Tibial artery (tissue), 4 donors: ENCODE measurements at regions not wholly inside any gene's neighbourhood (a gene's known extent, or its start where the extent isn't known, plus 50 kb on each side); places are given as distances from the start of the nearest gene placed in this dataset.

Experiments
- DNase-seq, 2 donors: peaks; one replicate each; pipeline ENCODE4 v3.0.0-alpha.2; 2019
- H3K27ac ChIP-seq, 2 donors: fragments of 200-600 bp; sonication (generic) in 1 of 2; 1 replicate in 1 of 2; 2 replicates in 1 of 2; pipeline ENCODE4 v1.5.1; 2018 to 2019; ENCODE audit warnings: mild to moderate bottlenecking in 1 of 2
- H3K27me3 ChIP-seq, 2 donors: fragments of 200-600 bp; sonication (generic) in 1 of 2; one replicate each; pipeline versions ENCODE4 v1.5.1 to v1.6.0; 2016 to 2019
- H3K36me3 ChIP-seq, 3 donors: fragments of 200-600 bp; sonication (generic) in 2 of 3; one replicate each; pipeline ENCODE4 v1.5.1; 2016 to 2019; ENCODE audit warnings: mild to moderate bottlenecking in 2 of 3
- H3K4me1 ChIP-seq, 4 donors: fragments of 200-600 bp; sonication (generic) in 2 of 4; 1 replicate in 3 of 4; 2 replicates in 1 of 4; pipeline ENCODE4 v1.5.1; 2016 to 2019
- H3K4me3 ChIP-seq, 2 donors: fragments of 200-600 bp; sonication (generic) in 1 of 2; 1 replicate in 1 of 2; 2 replicates in 1 of 2; pipeline ENCODE4 v1.5.1; 2018 to 2019; ENCODE audit warnings: mild to moderate bottlenecking in 2 of 2
- H3K9me3 ChIP-seq, 3 donors: fragments of 200-600 bp; sonication (generic) in 1 of 3; one replicate each; pipeline ENCODE4 v1.5.1; 2016 to 2019
- CTCF ChIP-seq, 2 experiments: fragments of 200-600 bp in 1 of 2; fragments of 450-650 bp in 1 of 2; IDR thresholded peaks; one replicate each; pipeline ENCODE4 v1.5.1; 2017 to 2019; ENCODE audit warnings: antibody characterized with exemption in 2 of 2, mild to moderate bottlenecking in 1 of 2, moderate library complexity in 1 of 2
- intact Hi-C: fragments of 100-400 bp; cut with DNase I; formaldehyde crosslinking; loops from one replicate; pipeline ENCODE4 v1.15.0; 2023; ENCODE audit warnings: low total_unique reads

- intact Hi-C loops: no loop called here
These were observed 575.9 kb downstream of the MID1IP1 start for GRCh38 chrX:39377157-39377556.

GRCh38 chrX:39377773-39378172 is 576.5 kb downstream of the MID1IP1 start:
- H3K27me3 ChIP-seq: no peaks in the 10 kb centered on the region
- H3K27ac ChIP-seq: no peak overlapping the region
- H3K4me1 ChIP-seq: peaks cover 0 to 4% (median 0%) of the 10 kb centered on the region in 4 donors
- peaks cover 0 to 3% (median 0%) of the 10 kb centered on the region in 3 donors for H3K9me3 ChIP-seq
- no peak overlapping the region for H3K4me3 ChIP-seq
- H3K36me3 ChIP-seq: no peaks in the 10 kb centered on the region
- DNase-seq: no peak
- TF ChIP-seq CTCF (IDR thresholded peaks at IDR 0.05): no peak
- intact Hi-C loops: no loop called here

More at GRCh38 chrX:39377157-39377556, 575.9 kb downstream of the MID1IP1 start:
- Histone ChIP-seq H3K27me3 (no peaks in the 10 kb centered on the region), H3K9me3 (peaks cover 0 to 3% (median 0%) of the 10 kb centered on the region in 3 donors), H3K4me3 (no peak overlapping the region), H3K27ac (no peak overlapping the region), H3K36me3 (no peaks in the 10 kb centered on the region), H3K4me1 (peaks cover 0 to 4% (median 0%) of the 10 kb centered on the region in 4 donors)
- no peak for DNase-seq
- no peak for TF ChIP-seq CTCF (IDR thresholded peaks at IDR 0.05)

DNA sequence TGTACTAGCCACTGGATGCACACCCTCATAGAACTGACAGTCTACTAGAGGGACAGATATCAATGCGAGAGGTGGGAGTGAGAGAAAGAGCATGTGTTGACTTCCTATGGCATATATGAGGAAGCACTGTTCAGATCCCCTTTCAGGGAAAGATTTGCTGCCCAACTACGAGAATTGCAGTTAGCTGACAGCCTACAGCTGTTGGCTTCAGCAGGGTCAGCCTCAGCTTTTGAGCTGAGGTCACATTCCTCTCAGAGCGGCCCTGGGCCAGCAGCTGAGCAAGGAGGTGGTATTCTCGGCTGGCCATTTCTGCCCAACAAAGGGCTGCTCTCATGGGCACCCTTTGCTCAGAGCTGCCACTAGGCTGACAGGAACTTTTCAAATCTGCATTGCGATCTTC is 580.2 kb downstream of the MID1IP1 start:
- H3K27ac ChIP-seq: no peak overlapping the region
- DNase-seq: no peak

DNA sequence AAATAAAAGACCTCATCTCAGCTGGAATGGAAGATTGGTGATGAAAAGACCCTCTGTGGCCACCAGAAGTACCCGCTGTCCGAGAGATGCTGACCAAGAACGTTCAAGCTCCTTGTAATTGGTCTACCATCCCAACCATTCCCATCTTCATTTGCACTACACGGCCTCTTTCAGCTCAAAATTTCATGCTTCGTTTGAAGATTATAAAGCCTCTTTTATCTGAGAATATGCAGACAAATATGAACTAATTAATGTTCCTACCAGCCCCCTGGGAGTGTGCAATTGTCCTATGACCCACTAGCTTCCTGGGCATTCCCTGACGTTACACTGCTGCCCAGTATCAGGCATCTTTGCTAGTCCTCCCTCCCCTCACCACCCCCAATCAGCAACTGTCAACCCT is 583.7 kb downstream of the MID1IP1 start:
- Histone ChIP-seq H3K27ac (no peak overlapping the region), H3K27me3 (no peaks in the 10 kb centered on the region), H3K4me1 (no peaks in the 10 kb centered on the region), H3K36me3 (no peaks in the 10 kb centered on the region), H3K9me3 (no peaks in the 10 kb centered on the region), H3K4me3 (no peak overlapping the region)
- no peak for TF ChIP-seq CTCF (IDR thresholded peaks at IDR 0.05)
- no peak for DNase-seq
- intact Hi-C loops: no loop called here

More for the DNA sequence above, 580.2 kb downstream of the MID1IP1 start:
- no peaks in the 10 kb centered on the region for H3K27me3 ChIP-seq
- H3K9me3 ChIP-seq: peaks cover 0 to 3% (median 0%) of the 10 kb centered on the region in 3 donors
- H3K4me3 ChIP-seq: no peak overlapping the region
- H3K4me1 ChIP-seq: peaks cover 0 to 4% (median 0%) of the 10 kb centered on the region in 4 donors
- TF ChIP-seq CTCF (IDR thresholded peaks at IDR 0.05): no peak
- H3K36me3 ChIP-seq: no peaks in the 10 kb centered on the region
- intact Hi-C loops: no loop called here

GRCh38 chrX:39388730-39389129 is 587.5 kb downstream of the MID1IP1 start:
- DNase-seq: no peak
- Histone ChIP-seq H3K4me1 (no peaks in the 10 kb centered on the region), H3K4me3 (no peak overlapping the region), H3K27me3 (no peaks in the 10 kb centered on the region), H3K9me3 (no peaks in the 10 kb centered on the region), H3K27ac (no peak overlapping the region), H3K36me3 (no peaks in the 10 kb centered on the region)
- TF ChIP-seq CTCF (IDR thresholded peaks at IDR 0.05): no peak
- intact Hi-C loops: no loop called here
